T-helper 17 cell (primary cell): ENCODE measurements at regions not wholly inside any gene's neighbourhood (a gene's known extent, or its start where the extent isn't known, plus 50 kb on each side); places are given as distances from the start of the nearest gene placed in this dataset.
"Not testable (repeated sequence)": the region's sequence is repeated elsewhere in the genome, so short reads cannot be mapped to it uniquely, and the experiment has no call there.

Experiments used
- ATAC-seq: fragments of 150-1000 bp; cut with Tn5 transposase; 2 replicates; pipeline ENCODE4 v1.10.0; 2021; ENCODE audit warnings: mild to moderate bottlenecking, moderate library complexity
- DNase-seq, 3 donors: peaks; one replicate each; pipeline versions ENCODE4 v3.0.0 to v3.0.0-alpha.2; 2020 to 2021
- H3K9me3 ChIP-seq: one replicate; pipeline ENCODE4 v1.7.0; 2013; ENCODE audit warnings: low read length, mild to moderate bottlenecking; ENCODE audit not compliant: control insufficient read depth, poor library complexity, severe bottlenecking
- H3K27ac Mint-ChIP-seq: one replicate; pipeline ENCODE4 v1.8.0; 2022; ENCODE audit warnings: mild to moderate bottlenecking, moderate library complexity, mixed read lengths
- H3K27me3 Mint-ChIP-seq: one replicate; pipeline ENCODE4 v1.8.0; 2022; ENCODE audit warnings: mixed read lengths
- H3K36me3 Mint-ChIP-seq: one replicate; pipeline ENCODE4 v1.8.0; 2022; ENCODE audit warnings: low read depth, mixed read lengths
- H3K4me1 Mint-ChIP-seq: one replicate; pipeline ENCODE4 v1.8.0; 2022; ENCODE audit warnings: mild to moderate bottlenecking, mixed read lengths
- H3K4me3 Mint-ChIP-seq: one replicate; pipeline ENCODE4 v1.8.0; 2022; ENCODE audit warnings: mild to moderate bottlenecking, moderate library complexity, mixed read lengths

GRCh38 chr1:70805641-70806040 is 242.0 kb downstream of the PTGER3 start:
- no peaks in the 10 kb centered on the region for H3K27me3 Mint-ChIP-seq
- ATAC-seq (no peak), DNase-seq (no peak)
- no peaks in the 10 kb centered on the region for H3K36me3 Mint-ChIP-seq
- H3K27ac Mint-ChIP-seq = no peak overlapping the region
- H3K9me3 ChIP-seq = no peaks in the 10 kb centered on the region
- no peak overlapping the region for H3K4me3 Mint-ChIP-seq
- H3K4me1 Mint-ChIP-seq = no peaks in the 10 kb centered on the region

GRCh38 chr1:70807088-70807664 is 240.4 kb downstream of the PTGER3 start:
- Mint-ChIP-seq H3K27me3 (no peaks in the 10 kb centered on the region), H3K36me3 (no peaks in the 10 kb centered on the region), H3K27ac (no peak overlapping the region), H3K4me1 (no peaks in the 10 kb centered on the region), H3K4me3 (no peak overlapping the region)
- H3K9me3 ChIP-seq = no peaks in the 10 kb centered on the region
- no peak for ATAC-seq
- no peak for DNase-seq

DNA sequence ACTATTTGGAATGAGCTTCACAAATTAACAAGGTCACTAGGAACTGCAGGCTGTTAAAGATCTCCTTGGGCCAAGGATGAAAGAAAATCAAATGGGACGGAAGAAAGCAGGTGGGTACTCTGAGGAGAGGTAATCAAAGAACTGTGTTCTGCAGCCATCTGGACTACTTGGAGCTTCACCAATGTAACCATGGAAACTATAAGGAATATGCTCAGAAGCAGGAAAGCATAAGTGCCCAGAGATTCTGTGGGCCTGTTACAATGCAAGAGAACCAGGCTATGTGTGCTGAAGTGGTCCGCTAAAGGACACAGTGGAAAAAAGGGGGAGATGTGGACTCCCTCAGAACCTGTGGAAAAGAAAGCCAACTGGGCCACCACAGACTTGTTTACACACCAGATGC is 238.5 kb downstream of the PTGER3 start:
- no peak for DNase-seq
- H3K9me3 ChIP-seq = no peaks in the 10 kb centered on the region
- no peaks in the 10 kb centered on the region for H3K27me3 Mint-ChIP-seq
- no peaks in the 10 kb centered on the region for H3K36me3 Mint-ChIP-seq
- no peak overlapping the region for H3K4me3 Mint-ChIP-seq
- H3K4me1 Mint-ChIP-seq = no peaks in the 10 kb centered on the region
- no peak overlapping the region for H3K27ac Mint-ChIP-seq
- ATAC-seq = no peak

DNA sequence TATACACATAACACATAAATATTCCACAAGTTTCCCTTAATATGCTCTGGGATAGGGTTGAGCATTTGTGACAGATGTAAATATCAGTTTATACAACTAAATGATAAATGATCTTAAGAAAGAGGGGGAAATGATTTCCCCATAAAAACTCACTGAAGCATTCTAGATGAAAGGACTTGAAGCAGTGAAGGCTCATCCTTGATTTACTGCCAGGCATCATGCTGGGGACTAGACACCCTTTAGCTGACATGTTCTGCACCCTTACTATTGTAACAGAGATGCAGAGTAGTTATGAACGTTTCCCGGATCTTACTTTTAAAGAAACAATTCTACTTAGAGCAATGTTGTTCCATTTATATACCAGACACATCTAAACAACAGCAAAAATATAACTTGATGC is 235.8 kb downstream of the PTGER3 start:
- no peak overlapping the region for H3K27ac Mint-ChIP-seq

DNA sequence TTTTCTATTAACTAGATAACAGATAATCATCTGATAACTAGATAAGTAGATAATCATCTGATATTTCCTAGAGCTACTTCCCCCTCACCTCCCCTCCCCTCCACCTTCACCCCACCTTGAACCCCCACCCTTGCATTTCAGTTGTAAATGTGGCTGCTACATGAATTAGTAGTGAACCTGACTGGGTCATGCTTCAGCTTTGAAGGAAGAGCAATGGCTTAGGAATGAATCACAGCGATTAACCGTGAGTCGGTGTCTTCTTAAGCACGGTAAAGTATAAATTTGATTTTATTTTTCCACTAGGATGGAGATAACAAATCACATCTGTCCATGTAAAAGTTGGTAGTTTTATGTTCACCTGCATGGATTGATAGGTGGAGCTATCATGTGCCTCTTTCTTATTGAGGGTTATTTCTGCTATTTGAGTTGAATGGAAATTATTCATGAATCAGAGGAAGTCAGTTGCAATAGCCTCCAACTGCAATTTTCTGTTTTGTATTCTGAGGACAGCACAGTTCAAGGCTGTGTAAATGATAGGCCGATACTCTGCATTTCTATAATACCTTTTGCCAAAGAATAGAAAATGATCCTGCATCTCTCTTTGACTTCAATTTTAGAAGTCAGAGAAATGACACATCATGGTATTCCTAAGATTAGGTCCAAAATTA is 235.0 kb downstream of the PTGER3 start:
- Mint-ChIP-seq H3K4me3 (no peak overlapping the region), H3K27me3 (no peaks in the 10 kb centered on the region), H3K27ac (no peak overlapping the region), H3K36me3 (no peaks in the 10 kb centered on the region), H3K4me1 (no peaks in the 10 kb centered on the region)
- ATAC-seq (no peak), DNase-seq (no peak)
- no peaks in the 10 kb centered on the region for H3K9me3 ChIP-seq

More for the DNA sequence above, 235.8 kb downstream of the PTGER3 start:
- Mint-ChIP-seq H3K27me3 (no peaks in the 10 kb centered on the region), H3K36me3 (no peaks in the 10 kb centered on the region), H3K4me1 (no peaks in the 10 kb centered on the region), H3K4me3 (no peak overlapping the region)
- H3K9me3 ChIP-seq = no peaks in the 10 kb centered on the region
- no peak for ATAC-seq
- no peak for DNase-seq

GRCh38 chr1:70818401-70818800 is 229.2 kb downstream of the PTGER3 start:
- no peaks in the 10 kb centered on the region for H3K9me3 ChIP-seq
- ATAC-seq (no peak), DNase-seq (no peak)
- Mint-ChIP-seq H3K27me3 (no peaks in the 10 kb centered on the region), H3K4me1 (no peaks in the 10 kb centered on the region), H3K36me3 (no peaks in the 10 kb centered on the region), H3K4me3 (no peak overlapping the region), H3K27ac (no peak overlapping the region)

- H3K27ac Mint-ChIP-seq = no peak overlapping the region
- no peaks in the 10 kb centered on the region for H3K27me3 Mint-ChIP-seq
- no peak for ATAC-seq
- no peaks in the 10 kb centered on the region for H3K4me1 Mint-ChIP-seq
- no peaks in the 10 kb centered on the region for H3K9me3 ChIP-seq
- no peaks in the 10 kb centered on the region for H3K36me3 Mint-ChIP-seq
- H3K4me3 Mint-ChIP-seq = no peak overlapping the region
- no peak for DNase-seq
These were observed 228.4 kb downstream of the PTGER3 start for GRCh38 chr1:70819231-70819630.

DNA sequence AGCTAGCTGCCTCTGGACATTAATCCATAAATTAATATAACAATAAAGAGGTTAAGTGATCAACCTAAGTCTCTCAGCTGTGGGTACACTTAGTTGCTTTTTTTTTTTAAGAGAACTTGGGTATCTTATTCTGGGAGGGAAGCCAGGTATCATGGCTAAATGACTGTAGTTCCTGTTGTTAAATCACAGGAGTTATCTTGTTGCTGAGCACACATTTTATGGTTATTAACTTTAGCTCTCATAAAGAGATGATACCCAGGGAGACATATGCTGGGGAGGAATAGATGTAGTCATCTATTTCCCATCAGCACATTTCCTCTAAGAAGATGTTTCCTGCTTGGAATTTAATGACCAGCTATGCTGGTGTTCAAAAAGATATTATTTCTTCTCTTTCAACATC is 227.8 kb downstream of the PTGER3 start:
- Mint-ChIP-seq H3K27me3 (no peaks in the 10 kb centered on the region), H3K4me3 (no peak overlapping the region), H3K27ac (no peak overlapping the region), H3K4me1 (no peaks in the 10 kb centered on the region), H3K36me3 (no peaks in the 10 kb centered on the region)
- H3K9me3 ChIP-seq = no peaks in the 10 kb centered on the region
- ATAC-seq (no peak), DNase-seq (no peak)

DNA sequence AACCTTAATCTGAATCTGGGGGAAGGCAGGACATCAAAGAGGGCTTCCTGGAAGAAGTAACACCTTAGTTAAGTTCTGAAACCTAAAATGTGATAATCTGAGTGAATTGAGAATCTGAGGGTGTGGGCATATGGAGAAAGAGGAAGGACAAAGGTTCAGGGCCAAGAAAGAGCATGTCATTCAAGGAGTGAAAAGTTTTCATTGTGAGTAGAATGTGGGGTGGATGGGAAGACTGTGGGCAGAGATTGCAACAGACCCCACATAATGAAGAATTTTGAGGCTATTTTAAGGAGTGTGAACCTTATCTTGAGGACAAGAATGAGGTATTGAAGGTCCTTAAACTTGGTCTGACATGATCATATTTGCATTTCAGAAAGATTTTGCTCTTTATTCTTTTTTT is 227.2 kb downstream of the PTGER3 start:
- ATAC-seq = no peak

DNA sequence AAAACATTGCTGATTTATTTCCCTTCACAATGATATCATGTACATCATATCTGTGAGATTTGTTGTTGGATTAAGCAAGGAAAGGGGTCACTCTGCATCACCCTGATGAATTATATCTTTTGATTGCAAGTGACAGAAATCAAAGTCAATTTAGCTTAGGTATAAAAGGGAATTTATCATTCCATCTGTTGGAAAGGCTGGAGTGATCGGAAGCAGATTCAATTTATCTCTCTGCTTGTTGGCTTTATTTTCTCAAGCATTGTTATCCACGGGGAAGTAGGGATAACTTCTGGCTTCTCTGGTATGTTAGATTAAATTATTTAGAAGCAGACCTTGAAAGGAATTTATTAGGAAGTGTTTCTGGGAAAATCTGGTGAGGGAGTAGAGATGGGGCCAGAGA is 226.6 kb downstream of the PTGER3 start:
- ATAC-seq (no peak), DNase-seq (no peak)
- Mint-ChIP-seq H3K4me1 (no peaks in the 10 kb centered on the region), H3K27ac (no peak overlapping the region), H3K4me3 (no peak overlapping the region), H3K27me3 (no peaks in the 10 kb centered on the region), H3K36me3 (no peaks in the 10 kb centered on the region)
- H3K9me3 ChIP-seq = no peaks in the 10 kb centered on the region

More for the DNA sequence above, 227.2 kb downstream of the PTGER3 start:
- H3K27ac Mint-ChIP-seq = no peak overlapping the region
- no peak for DNase-seq
- H3K27me3 Mint-ChIP-seq = no peaks in the 10 kb centered on the region
- H3K4me1 Mint-ChIP-seq = no peaks in the 10 kb centered on the region
- H3K36me3 Mint-ChIP-seq = no peaks in the 10 kb centered on the region
- no peak overlapping the region for H3K4me3 Mint-ChIP-seq
- H3K9me3 ChIP-seq = no peaks in the 10 kb centered on the region

- Mint-ChIP-seq H3K36me3 (no peaks in the 10 kb centered on the region), H3K27ac (no peak overlapping the region), H3K4me1 (no peaks in the 10 kb centered on the region), H3K27me3 (no peaks in the 10 kb centered on the region), H3K4me3 (no peak overlapping the region)
- ATAC-seq = no peak
- no peaks in the 10 kb centered on the region for H3K9me3 ChIP-seq
- no peak for DNase-seq
These were observed 221.2 kb downstream of the PTGER3 start for GRCh38 chr1:70826428-70826827.

DNA sequence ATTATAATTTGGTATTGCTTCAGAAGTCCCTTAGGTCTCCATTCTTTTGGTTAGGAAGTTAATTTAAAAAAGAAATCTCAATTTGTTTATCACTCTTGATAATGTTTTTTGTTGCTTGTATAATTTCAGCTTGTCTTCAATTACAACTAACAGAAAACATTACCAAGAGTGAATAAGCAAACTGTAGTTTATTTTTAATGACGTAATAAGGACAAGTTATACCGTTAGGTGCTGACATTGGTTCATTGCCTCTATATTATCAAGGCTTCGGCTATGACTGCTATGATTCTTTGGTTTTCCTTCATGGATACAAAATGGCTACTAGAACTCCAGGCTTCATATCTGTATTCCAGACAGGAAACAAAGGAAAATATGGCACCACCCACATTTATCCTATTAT is 220.6 kb downstream of the PTGER3 start:
- Mint-ChIP-seq H3K27ac (no peak overlapping the region), H3K36me3 (no peaks in the 10 kb centered on the region), H3K4me3 (no peak overlapping the region), H3K4me1 (no peaks in the 10 kb centered on the region), H3K27me3 (no peaks in the 10 kb centered on the region)
- no peaks in the 10 kb centered on the region for H3K9me3 ChIP-seq
- ATAC-seq (no peak), DNase-seq (no peak)

- ATAC-seq (no peak), DNase-seq (no peak)
- Mint-ChIP-seq H3K4me3 (no peak overlapping the region), H3K36me3 (no peaks in the 10 kb centered on the region), H3K27ac (no peak overlapping the region), H3K27me3 (no peaks in the 10 kb centered on the region), H3K4me1 (no peaks in the 10 kb centered on the region)
- H3K9me3 ChIP-seq = no peaks in the 10 kb centered on the region
These were observed 219.4 kb downstream of the PTGER3 start for GRCh38 chr1:70828177-70828576.

DNA sequence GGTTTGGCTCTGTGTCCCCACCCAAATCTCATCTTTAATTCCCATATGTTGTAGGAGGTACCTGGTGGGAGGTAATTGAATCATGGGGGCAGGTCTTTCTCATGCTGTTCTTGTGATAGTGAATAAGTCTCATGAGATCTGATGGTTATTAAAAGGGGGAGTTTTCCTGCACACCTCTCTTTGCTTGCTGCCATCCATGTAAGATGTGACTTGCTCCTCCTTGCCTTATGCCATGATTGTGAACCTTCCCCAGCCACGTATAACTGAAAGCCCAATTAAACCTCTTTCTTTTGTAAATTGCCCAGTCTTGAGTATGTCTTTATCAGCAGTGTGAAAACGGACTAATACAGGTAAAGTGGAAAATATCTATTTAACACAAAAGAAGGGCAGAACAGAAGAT is 213.3 kb downstream of the PTGER3 start:
- H3K4me3 Mint-ChIP-seq, H3K9me3 ChIP-seq, H3K27ac Mint-ChIP-seq, H3K36me3 Mint-ChIP-seq, H3K4me1 Mint-ChIP-seq, ATAC-seq, DNase-seq, H3K27me3 Mint-ChIP-seq: not testable (repeated sequence)
